ENCODE measurements at regions not wholly inside any gene's neighbourhood (a gene's known extent, or its start where the extent isn't known, plus 50 kb on each side); places are given as distances from the start of the nearest gene placed in this dataset.

- H3K4me3 ChIP-seq (ENCODE audit: low read length) = no peak overlapping the region
- no peaks in the 10 kb centered on the region for H3K79me2 ChIP-seq (ENCODE audit: low read length)
- H3K4me2 ChIP-seq (ENCODE audit: low read depth, low read length, poor library complexity, severe bottlenecking) = no peak overlapping the region
- no peak for DNase-seq
- no peak overlapping the region for H3K9ac ChIP-seq (ENCODE audit: low read length)
- no peaks in the 10 kb centered on the region for H3K9me2 ChIP-seq (replicated peaks; ENCODE audit: insufficient read depth, low read length)
- H2AFZ ChIP-seq (ENCODE audit: low read length) = no peak overlapping the region
- H3K27ac ChIP-seq (ENCODE audit: low read length) = no peak overlapping the region
- H3K27me3 ChIP-seq (ENCODE audit: low read length) = no peaks in the 10 kb centered on the region
- no peaks in the 10 kb centered on the region for H4K20me1 ChIP-seq (ENCODE audit: insufficient read depth, low read depth, low read length)
- no peaks in the 10 kb centered on the region for H3K4me1 ChIP-seq (ENCODE audit: low read length)
- no peaks in the 10 kb centered on the region for H3K9me3 ChIP-seq (ENCODE audit: low read length)
- H3K36me3 ChIP-seq (ENCODE audit: insufficient read depth, low read length) = no peaks in the 10 kb centered on the region
Measured at GRCh38 chr1:96233422-96233821, 488.2 kb upstream of the PTBP2 start.

DNA sequence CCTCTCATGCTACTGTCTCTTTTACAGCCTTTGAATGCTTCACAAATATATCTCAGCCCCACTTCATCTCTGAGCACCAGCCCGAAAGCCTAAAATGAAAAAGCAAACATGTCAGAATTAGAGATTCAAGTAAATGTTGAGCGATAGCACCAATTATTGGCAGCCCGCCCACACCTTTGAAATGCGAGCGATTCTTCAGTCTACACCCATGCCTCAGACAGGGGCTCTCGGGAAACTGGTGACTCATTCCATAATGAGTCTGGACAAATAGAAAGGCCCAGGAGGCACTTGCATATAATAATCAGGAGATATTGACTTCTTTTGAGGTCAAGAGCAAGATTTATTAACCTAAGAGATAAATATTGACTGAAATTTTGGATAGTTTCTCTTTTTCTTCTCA lies 487.3 kb upstream of the PTBP2 start:
- Histone ChIP-seq H3K4me1 (ENCODE audit: low read length) (no peaks in the 10 kb centered on the region), H3K4me2 (ENCODE audit: low read depth, low read length, poor library complexity, severe bottlenecking) (no peak overlapping the region), H3K27ac (ENCODE audit: low read length) (no peak overlapping the region), H3K27me3 (ENCODE audit: low read length) (no peaks in the 10 kb centered on the region), H4K20me1 (ENCODE audit: insufficient read depth, low read depth, low read length) (no peaks in the 10 kb centered on the region), H3K79me2 (ENCODE audit: low read length) (no peaks in the 10 kb centered on the region), H3K9ac (ENCODE audit: low read length) (no peak overlapping the region), H3K9me3 (ENCODE audit: low read length) (no peaks in the 10 kb centered on the region), H3K36me3 (ENCODE audit: insufficient read depth, low read length) (no peaks in the 10 kb centered on the region), H3K4me3 (ENCODE audit: low read length) (no peak overlapping the region), H3K9me2 (replicated peaks; ENCODE audit: insufficient read depth, low read length) (no peaks in the 10 kb centered on the region), H2AFZ (ENCODE audit: low read length) (no peak overlapping the region)
- DNase-seq = no peak

GRCh38 chr1:96236156-96236739 lies 485.3 kb upstream of the PTBP2 start:
- H3K9me2 ChIP-seq (replicated peaks; ENCODE audit: insufficient read depth, low read length) = no peaks in the 10 kb centered on the region
- no peak overlapping the region for H2AFZ ChIP-seq (ENCODE audit: low read length)
- no peak overlapping the region for H3K4me2 ChIP-seq (ENCODE audit: low read depth, low read length, poor library complexity, severe bottlenecking)
- no peak overlapping the region for H3K4me3 ChIP-seq (ENCODE audit: low read length)
- peak; percentile 80 for DNase-seq
- H4K20me1 ChIP-seq (ENCODE audit: insufficient read depth, low read depth, low read length) = no peaks in the 10 kb centered on the region
- no peaks in the 10 kb centered on the region for H3K9me3 ChIP-seq (ENCODE audit: low read length)
- no peaks in the 10 kb centered on the region for H3K36me3 ChIP-seq (ENCODE audit: insufficient read depth, low read length)
- no peak overlapping the region for H3K9ac ChIP-seq (ENCODE audit: low read length)
- no peaks in the 10 kb centered on the region for H3K79me2 ChIP-seq (ENCODE audit: low read length)
- no peak overlapping the region for H3K27ac ChIP-seq (ENCODE audit: low read length)
- H3K27me3 ChIP-seq (ENCODE audit: low read length) = no peaks in the 10 kb centered on the region
- H3K4me1 ChIP-seq (ENCODE audit: low read length) = no peaks in the 10 kb centered on the region

DNA sequence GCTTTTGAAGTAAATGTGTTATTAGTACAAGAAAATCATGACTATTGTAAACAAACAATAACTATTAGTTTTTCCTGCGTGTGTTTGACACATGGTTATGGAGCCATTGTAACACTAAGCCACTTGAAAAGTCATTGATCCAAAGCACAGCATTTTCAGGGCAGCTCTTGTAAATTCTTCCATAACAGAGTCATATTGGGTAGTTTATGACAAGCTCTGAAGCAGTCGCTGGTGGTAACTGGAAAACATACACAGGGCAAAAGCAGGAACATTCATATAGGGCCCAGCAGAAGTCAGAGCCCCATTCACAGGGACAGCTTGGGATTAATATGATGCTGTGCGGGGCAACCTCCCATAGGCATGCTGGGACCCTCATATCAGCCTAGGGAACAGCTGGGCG lies 483.2 kb upstream of the PTBP2 start:
- Histone ChIP-seq H2AFZ (ENCODE audit: low read length) (no peak overlapping the region), H3K4me1 (ENCODE audit: low read length) (no peaks in the 10 kb centered on the region), H3K4me2 (ENCODE audit: low read depth, low read length, poor library complexity, severe bottlenecking) (no peak overlapping the region), H3K27ac (ENCODE audit: low read length) (no peak overlapping the region), H3K27me3 (ENCODE audit: low read length) (no peaks in the 10 kb centered on the region), H3K79me2 (ENCODE audit: low read length) (no peaks in the 10 kb centered on the region), H3K9ac (ENCODE audit: low read length) (no peak overlapping the region), H3K36me3 (ENCODE audit: insufficient read depth, low read length) (no peaks in the 10 kb centered on the region), H3K9me3 (ENCODE audit: low read length) (no peaks in the 10 kb centered on the region), H3K4me3 (ENCODE audit: low read length) (no peak overlapping the region), H3K9me2 (replicated peaks; ENCODE audit: insufficient read depth, low read length) (no peaks in the 10 kb centered on the region), H4K20me1 (ENCODE audit: insufficient read depth, low read depth, low read length) (no peaks in the 10 kb centered on the region)
- no peak for DNase-seq

- Histone ChIP-seq H3K4me2 (ENCODE audit: low read depth, low read length, poor library complexity, severe bottlenecking) (no peak overlapping the region), H3K27me3 (ENCODE audit: low read length) (no peaks in the 10 kb centered on the region), H3K9ac (ENCODE audit: low read length) (no peak overlapping the region), H3K4me1 (ENCODE audit: low read length) (no peaks in the 10 kb centered on the region), H3K27ac (ENCODE audit: low read length) (no peak overlapping the region), H3K4me3 (ENCODE audit: low read length) (no peak overlapping the region), H2AFZ (ENCODE audit: low read length) (no peak overlapping the region), H3K9me3 (ENCODE audit: low read length) (no peaks in the 10 kb centered on the region), H3K36me3 (ENCODE audit: insufficient read depth, low read length) (no peaks in the 10 kb centered on the region), H3K79me2 (ENCODE audit: low read length) (no peaks in the 10 kb centered on the region), H3K9me2 (replicated peaks; ENCODE audit: insufficient read depth, low read length) (no peaks in the 10 kb centered on the region), H4K20me1 (ENCODE audit: insufficient read depth, low read depth, low read length) (no peaks in the 10 kb centered on the region)
- no peak for DNase-seq
Measured at GRCh38 chr1:96240438-96240837, 481.1 kb upstream of the PTBP2 start.

- H3K9ac ChIP-seq (ENCODE audit: low read length) = no peak overlapping the region
- no peaks in the 10 kb centered on the region for H3K27me3 ChIP-seq (ENCODE audit: low read length)
- H3K9me2 ChIP-seq (replicated peaks; ENCODE audit: insufficient read depth, low read length) = no peaks in the 10 kb centered on the region
- H3K4me2 ChIP-seq (ENCODE audit: low read depth, low read length, poor library complexity, severe bottlenecking) = no peak overlapping the region
- H3K36me3 ChIP-seq (ENCODE audit: insufficient read depth, low read length) = no peaks in the 10 kb centered on the region
- no peak overlapping the region for H3K4me3 ChIP-seq (ENCODE audit: low read length)
- H4K20me1 ChIP-seq (ENCODE audit: insufficient read depth, low read depth, low read length) = no peaks in the 10 kb centered on the region
- no peak overlapping the region for H2AFZ ChIP-seq (ENCODE audit: low read length)
- no peaks in the 10 kb centered on the region for H3K9me3 ChIP-seq (ENCODE audit: low read length)
- H3K4me1 ChIP-seq (ENCODE audit: low read length) = no peaks in the 10 kb centered on the region
- DNase-seq = no peak
- no peaks in the 10 kb centered on the region for H3K79me2 ChIP-seq (ENCODE audit: low read length)
- H3K27ac ChIP-seq (ENCODE audit: low read length) = no peak overlapping the region
Measured at GRCh38 chr1:96253246-96254035, 468.1 kb upstream of the PTBP2 start.

GRCh38 chr1:96256130-96256790 lies 465.3 kb upstream of the PTBP2 start:
- Histone ChIP-seq H3K4me2 (ENCODE audit: low read depth, low read length, poor library complexity, severe bottlenecking) (no peak overlapping the region), H3K36me3 (ENCODE audit: insufficient read depth, low read length) (no peaks in the 10 kb centered on the region), H3K9ac (ENCODE audit: low read length) (no peak overlapping the region), H3K9me2 (replicated peaks; ENCODE audit: insufficient read depth, low read length) (0 out of 2 replicates have a peak, but pooled peaks cover 3% of the 10 kb centered on the region), H3K9me3 (ENCODE audit: low read length) (no peaks in the 10 kb centered on the region), H3K79me2 (ENCODE audit: low read length) (no peaks in the 10 kb centered on the region), H3K27ac (ENCODE audit: low read length) (no peak overlapping the region), H3K27me3 (ENCODE audit: low read length) (no peaks in the 10 kb centered on the region), H4K20me1 (ENCODE audit: insufficient read depth, low read depth, low read length) (no peaks in the 10 kb centered on the region), H3K4me3 (ENCODE audit: low read length) (no peak overlapping the region), H3K4me1 (ENCODE audit: low read length) (no peaks in the 10 kb centered on the region), H2AFZ (ENCODE audit: low read length) (no peak overlapping the region)
- DNase-seq = no peak

- no peaks in the 10 kb centered on the region for H3K36me3 ChIP-seq (ENCODE audit: insufficient read depth, low read length)
- no peaks in the 10 kb centered on the region for H3K27me3 ChIP-seq (ENCODE audit: low read length)
- no peaks in the 10 kb centered on the region for H3K4me1 ChIP-seq (ENCODE audit: low read length)
- no peak overlapping the region for H3K9ac ChIP-seq (ENCODE audit: low read length)
- no peaks in the 10 kb centered on the region for H3K9me3 ChIP-seq (ENCODE audit: low read length)
- 0 out of 2 replicates have a peak, but pooled peaks cover 3% of the 10 kb centered on the region for H3K9me2 ChIP-seq (replicated peaks; ENCODE audit: insufficient read depth, low read length)
- no peak overlapping the region for H2AFZ ChIP-seq (ENCODE audit: low read length)
- no peak for DNase-seq
- H3K27ac ChIP-seq (ENCODE audit: low read length) = no peak overlapping the region
- no peaks in the 10 kb centered on the region for H3K79me2 ChIP-seq (ENCODE audit: low read length)
- no peak overlapping the region for H3K4me3 ChIP-seq (ENCODE audit: low read length)
- no peak overlapping the region for H3K4me2 ChIP-seq (ENCODE audit: low read depth, low read length, poor library complexity, severe bottlenecking)
- H4K20me1 ChIP-seq (ENCODE audit: insufficient read depth, low read depth, low read length) = no peaks in the 10 kb centered on the region
Measured at GRCh38 chr1:96259399-96259798, 462.2 kb upstream of the PTBP2 start.
